Gastrocnemius medialis (tissue), 4 donors: ENCODE measurements at regions not wholly inside any gene's neighbourhood (a gene's known extent, or its start where the extent isn't known, plus 50 kb on each side); places are given as distances from the start of the nearest gene placed in this dataset.
"Not testable (repeated sequence)": the region's sequence is repeated elsewhere in the genome, so short reads cannot be mapped to it uniquely, and the experiment has no call there.

Source experiments
- ATAC-seq, 2 donors: fragments of 150-250 bp; one replicate each; pipeline ENCODE4 v1.9.1; 2016
- DNase-seq, 2 donors: peaks; one replicate each; pipeline ENCODE4 v3.0.0-alpha.2; 2019
- H3K27ac ChIP-seq, 4 donors: fragments of 200-600 bp; sonication (generic); 1 replicate in 1 of 4; 2 replicates in 3 of 4; pipeline ENCODE4 v1.5.1; 2016 to 2018; ENCODE audit warnings: mild to moderate bottlenecking in 2 of 4, moderate library complexity in 1 of 4
- H3K27me3 ChIP-seq, 3 donors: fragments of 200-600 bp; sonication (generic) in 2 of 3; 1 replicate in 1 of 3; 2 replicates in 2 of 3; pipeline versions ENCODE4 v1.5.1 to v1.6.0; 2016 to 2019; ENCODE audit warnings: mild to moderate bottlenecking in 1 of 3, moderate library complexity in 1 of 3
- H3K36me3 ChIP-seq, 2 donors: fragments of 200-600 bp; sonication (generic) in 1 of 2; one replicate each; pipeline ENCODE4 v1.5.1; 2017 to 2018
- H3K4me1 ChIP-seq, 2 donors: fragments of 200-600 bp; sonication (generic) in 1 of 2; one replicate each; pipeline ENCODE4 v1.5.1; 2016 to 2017; ENCODE audit warnings: mild to moderate bottlenecking in 2 of 2
- H3K4me3 ChIP-seq, 4 donors: fragments of 200-600 bp; sonication (generic) in 3 of 4; 1 replicate in 1 of 4; 2 replicates in 3 of 4; pipeline ENCODE4 v1.5.1; 2016 to 2019; ENCODE audit warnings: mild to moderate bottlenecking in 2 of 4
- H3K9me3 ChIP-seq, 3 donors: fragments of 200-600 bp; sonication (generic) in 2 of 3; 1 replicate in 1 of 3; 2 replicates in 2 of 3; pipeline ENCODE4 v1.5.1; 2016 to 2019
- CTCF ChIP-seq, 5 experiments: fragments of 450-650 bp in 3 of 5; fragments of 200-600 bp in 2 of 5; sonication (generic) in 2 of 5; IDR thresholded peaks in 4 of 5; conservative IDR thresholded peaks in 1 of 5; 1 replicate in 4 of 5; 2 replicates in 1 of 5; pipeline ENCODE4 v1.5.1; 2016 to 2019; ENCODE audit warnings: antibody characterized with exemption in 5 of 5, mild to moderate bottlenecking in 3 of 5, moderate library complexity in 3 of 5
- POLR2A ChIP-seq, 2 donors: fragments of 450-650 bp; IDR thresholded peaks; one replicate each; pipeline ENCODE4 v1.6.1; 2017; ENCODE audit warnings: antibody characterized with exemption in 2 of 2, mild to moderate bottlenecking in 2 of 2, moderate library complexity in 2 of 2
- in situ Hi-C, 4 donors: fragments of 200-750 bp; cut with MboI; loops; one replicate each; pipeline versions ENCODE4 v1.15.0 to v1.8.0; 2017; ENCODE audit warnings: low sequenced_read_pairs in 4 of 4
- intact Hi-C: fragments of 100-400 bp; cut with DNase I; formaldehyde crosslinking; loops from one replicate; pipeline ENCODE4 v1.15.1; 2023; ENCODE audit warnings: low total_unique reads

- H3K9me3 ChIP-seq: no peaks in the 10 kb centered on the region
- intact Hi-C loops (no loop called here), in situ Hi-C loops (no loop called here)
- H3K27ac ChIP-seq: no peak overlapping the region
- DNase-seq (no peak), ATAC-seq (no peak)
- TF ChIP-seq POLR2A (IDR thresholded peaks at IDR 0.05) (no peak), CTCF (IDR thresholded peaks at IDR 0.05 in 4 of 5, conservative IDR thresholded peaks at IDR 0.05 in 1 of 5) (no peak)
- H3K36me3 ChIP-seq: no peaks in the 10 kb centered on the region
- H3K27me3 ChIP-seq: no peaks in the 10 kb centered on the region
- no peaks in the 10 kb centered on the region for H3K4me1 ChIP-seq
- H3K4me3 ChIP-seq: no peak overlapping the region
These were observed 292.2 kb upstream of the TAC1 start for GRCh38 chr7:97439637-97440214.

- in situ Hi-C loops (no loop called here), intact Hi-C loops (no loop called here)
- Histone ChIP-seq H3K4me1 (no peaks in the 10 kb centered on the region), H3K27ac (no peak overlapping the region), H3K4me3 (no peak overlapping the region), H3K27me3 (no peaks in the 10 kb centered on the region), H3K9me3 (no peaks in the 10 kb centered on the region), H3K36me3 (no peaks in the 10 kb centered on the region)
- ATAC-seq: no peak
- TF ChIP-seq POLR2A (IDR thresholded peaks at IDR 0.05): no peak
- no peak for DNase-seq
These were observed 285.5 kb upstream of the TAC1 start for GRCh38 chr7:97446361-97446760.

GRCh38 chr7:97449448-97449847 lies 282.4 kb upstream of the TAC1 start:
- not testable (repeated sequence) for H3K27me3 ChIP-seq

GRCh38 chr7:97450516-97450915 lies 281.4 kb upstream of the TAC1 start:
- no peaks in the 10 kb centered on the region for H3K36me3 ChIP-seq
- no peaks in the 10 kb centered on the region for H3K27me3 ChIP-seq
- DNase-seq (no peak), ATAC-seq (no peak)
- H3K27ac ChIP-seq: no peak overlapping the region
- in situ Hi-C loops: no loop called here
- H3K9me3 ChIP-seq: no peaks in the 10 kb centered on the region
- no peak for TF ChIP-seq CTCF (IDR thresholded peaks at IDR 0.05 in 4 of 5, conservative IDR thresholded peaks at IDR 0.05 in 1 of 5)
- TF ChIP-seq POLR2A (IDR thresholded peaks at IDR 0.05): no peak
- H3K4me1 ChIP-seq: no peaks in the 10 kb centered on the region
- no peak overlapping the region for H3K4me3 ChIP-seq
- intact Hi-C loops: no loop called here

More at GRCh38 chr7:97449448-97449847, 282.4 kb upstream of the TAC1 start:
- H3K4me1 ChIP-seq, ATAC-seq, H3K36me3 ChIP-seq, H3K4me3 ChIP-seq, in situ Hi-C loops, DNase-seq, intact Hi-C loops, H3K9me3 ChIP-seq, H3K27ac ChIP-seq: not testable (repeated sequence)

GRCh38 chr7:97454636-97455035 lies 277.2 kb upstream of the TAC1 start:
- no peaks in the 10 kb centered on the region for H3K27me3 ChIP-seq
- intact Hi-C loops (no loop called here), in situ Hi-C loops (no loop called here)
- no peak overlapping the region for H3K27ac ChIP-seq
- no peaks in the 10 kb centered on the region for H3K36me3 ChIP-seq
- no peak overlapping the region for H3K4me3 ChIP-seq
- no peak for TF ChIP-seq CTCF (IDR thresholded peaks at IDR 0.05 in 4 of 5, conservative IDR thresholded peaks at IDR 0.05 in 1 of 5)
- no peak for TF ChIP-seq POLR2A (IDR thresholded peaks at IDR 0.05)
- DNase-seq (no peak), ATAC-seq (no peak)
- H3K9me3 ChIP-seq: no peaks in the 10 kb centered on the region
- H3K4me1 ChIP-seq: no peaks in the 10 kb centered on the region

- H3K4me1 ChIP-seq: no peaks in the 10 kb centered on the region
- no peak overlapping the region for H3K27ac ChIP-seq
- no peak overlapping the region for H3K4me3 ChIP-seq
- no peaks in the 10 kb centered on the region for H3K9me3 ChIP-seq
- no peaks in the 10 kb centered on the region for H3K36me3 ChIP-seq
- H3K27me3 ChIP-seq: no peaks in the 10 kb centered on the region
- ATAC-seq (no peak), DNase-seq (no peak)
- intact Hi-C loops (no loop called here), in situ Hi-C loops (no loop called here)
- no peak for TF ChIP-seq POLR2A (IDR thresholded peaks at IDR 0.05)
- TF ChIP-seq CTCF (IDR thresholded peaks at IDR 0.05 in 4 of 5, conservative IDR thresholded peaks at IDR 0.05 in 1 of 5): no peak
These were observed 274.8 kb upstream of the TAC1 start for GRCh38 chr7:97457054-97457453.
